ENCODE measurements at regions not wholly inside any gene's neighbourhood (a gene's known extent, or its start where the extent isn't known, plus 50 kb on each side); places are given as distances from the start of the nearest gene placed in this dataset.
"Not testable (repeated sequence)": the region's sequence is repeated elsewhere in the genome, so short reads cannot be mapped to it uniquely, and the experiment has no call there.

DNA sequence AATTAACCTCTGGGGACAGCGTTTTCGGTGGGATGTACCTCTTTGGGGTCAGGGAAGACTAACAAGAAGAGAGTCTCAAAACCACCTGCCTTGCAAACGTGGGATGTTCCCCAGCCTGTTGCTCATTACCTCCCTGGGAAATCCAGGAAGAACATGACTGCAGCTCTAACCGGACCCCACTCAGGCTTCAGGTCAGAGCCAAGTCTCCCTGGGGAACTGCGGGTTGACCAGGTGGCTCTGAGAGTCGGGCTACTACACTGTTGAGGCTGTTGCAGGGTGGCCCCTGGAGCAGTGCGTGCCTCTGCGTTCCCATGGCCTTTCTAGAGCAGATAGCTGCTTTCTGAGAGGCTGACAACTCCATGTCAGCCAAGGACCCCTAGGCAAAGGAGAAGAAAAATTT is 309.1 kb downstream of the FOXL1 start:
- TF ChIP-seq, protein P1, sequence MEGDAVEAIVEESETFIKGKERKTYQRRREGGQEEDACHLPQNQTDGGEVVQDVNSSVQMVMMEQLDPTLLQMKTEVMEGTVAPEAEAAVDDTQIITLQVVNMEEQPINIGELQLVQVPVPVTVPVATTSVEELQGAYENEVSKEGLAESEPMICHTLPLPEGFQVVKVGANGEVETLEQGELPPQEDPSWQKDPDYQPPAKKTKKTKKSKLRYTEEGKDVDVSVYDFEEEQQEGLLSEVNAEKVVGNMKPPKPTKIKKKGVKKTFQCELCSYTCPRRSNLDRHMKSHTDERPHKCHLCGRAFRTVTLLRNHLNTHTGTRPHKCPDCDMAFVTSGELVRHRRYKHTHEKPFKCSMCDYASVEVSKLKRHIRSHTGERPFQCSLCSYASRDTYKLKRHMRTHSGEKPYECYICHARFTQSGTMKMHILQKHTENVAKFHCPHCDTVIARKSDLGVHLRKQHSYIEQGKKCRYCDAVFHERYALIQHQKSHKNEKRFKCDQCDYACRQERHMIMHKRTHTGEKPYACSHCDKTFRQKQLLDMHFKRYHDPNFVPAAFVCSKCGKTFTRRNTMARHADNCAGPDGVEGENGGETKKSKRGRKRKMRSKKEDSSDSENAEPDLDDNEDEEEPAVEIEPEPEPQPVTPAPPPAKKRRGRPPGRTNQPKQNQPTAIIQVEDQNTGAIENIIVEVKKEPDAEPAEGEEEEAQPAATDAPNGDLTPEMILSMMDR (conservative IDR thresholded peaks at IDR 0.05; ENCODE audit: low read depth, low read length): no peak
- no peak overlapping the region for H3K4me3 ChIP-seq (ENCODE audit: low read length)
- no peak for DNase-seq (ENCODE audit: low read depth)

GRCh38 chr16:86888231-86889053 is 310.1 kb downstream of the FOXL1 start:
- no peak overlapping the region for H3K4me3 ChIP-seq (ENCODE audit: low read length)
- TF ChIP-seq, protein P1 (conservative IDR thresholded peaks at IDR 0.05; ENCODE audit: low read depth, low read length): no peak
- no peak for DNase-seq (ENCODE audit: low read depth)

- not testable (repeated sequence) for DNase-seq (ENCODE audit: low read depth); H3K4me3 ChIP-seq (ENCODE audit: low read length)
Observed at GRCh38 chr16:86889054-86889366, 310.7 kb downstream of the FOXL1 start.

- TF ChIP-seq, protein P1 (conservative IDR thresholded peaks at IDR 0.05; ENCODE audit: low read depth, low read length): no peak
- no peak overlapping the region for H3K4me3 ChIP-seq (ENCODE audit: low read length)
- DNase-seq (ENCODE audit: low read depth): no peak
Observed at GRCh38 chr16:86889974-86890373, 311.6 kb downstream of the FOXL1 start.

GRCh38 chr16:86891121-86891520 is 312.8 kb downstream of the FOXL1 start:
- DNase-seq (ENCODE audit: low read depth): no peak
- no peak overlapping the region for H3K4me3 ChIP-seq (ENCODE audit: low read length)
- TF ChIP-seq, protein P1 (conservative IDR thresholded peaks at IDR 0.05; ENCODE audit: low read depth, low read length): no peak

DNA sequence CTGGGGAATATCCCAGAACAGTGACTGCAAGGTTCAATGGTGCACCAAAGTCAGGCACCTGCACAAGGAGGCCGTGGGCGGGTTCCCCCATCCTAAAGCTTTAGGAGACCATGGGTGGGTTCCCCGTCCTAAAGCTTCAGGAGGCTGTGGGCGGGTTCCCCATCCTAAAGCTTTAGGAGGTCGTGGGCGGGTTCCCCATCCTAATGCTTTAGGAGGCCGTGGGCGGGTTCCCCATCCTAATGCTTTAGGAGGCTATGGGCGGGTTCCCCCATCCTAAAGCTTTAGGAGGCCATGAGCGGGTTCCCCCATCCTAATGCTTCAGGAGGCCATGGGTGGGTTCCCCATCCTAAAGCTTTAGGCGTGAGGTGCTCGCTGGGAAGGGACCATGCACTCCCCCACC is 313.3 kb downstream of the FOXL1 start:
- H3K4me3 ChIP-seq (ENCODE audit: low read length): no peak overlapping the region
- DNase-seq (ENCODE audit: low read depth): no peak
- TF ChIP-seq, protein P1 (conservative IDR thresholded peaks at IDR 0.05; ENCODE audit: low read depth, low read length): no peak

DNA sequence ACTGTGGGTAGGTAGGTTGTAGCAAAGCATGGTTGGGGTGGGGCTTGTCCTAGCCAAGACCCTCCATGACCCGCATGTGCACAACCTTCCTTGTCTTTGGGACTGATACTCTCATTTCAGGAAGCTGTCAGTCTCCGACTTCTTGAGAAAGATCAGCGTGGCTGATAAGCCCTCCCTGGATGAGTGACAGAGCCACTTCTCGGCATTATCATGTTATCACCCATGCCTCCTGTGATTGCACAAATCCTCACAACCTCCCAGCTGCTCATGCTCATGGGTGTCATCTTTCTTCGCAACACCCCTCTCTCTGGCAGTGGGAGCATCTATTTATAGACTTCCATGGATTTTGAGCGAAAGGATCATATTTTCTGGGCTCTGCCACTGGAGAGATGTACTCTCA is 314.2 kb downstream of the FOXL1 start:
- H3K4me3 ChIP-seq (ENCODE audit: low read length): no peak overlapping the region
- DNase-seq (ENCODE audit: low read depth): no peak
- TF ChIP-seq, protein P1 (conservative IDR thresholded peaks at IDR 0.05; ENCODE audit: low read depth, low read length): no peak
